Mesothelial cell of epicardium (in vitro differentiated cells): ENCODE measurements at regions not wholly inside any gene's neighbourhood (a gene's known extent, or its start where the extent isn't known, plus 50 kb on each side); places are given as distances from the start of the nearest gene placed in this dataset.
A peak's percentile ranks its signal among the peaks of the same experiment; 100 is the strongest.

ENCODE experiments used
- DNase-seq, 2 experiments: peaks; one replicate each; pipeline ENCODE4 v3.0.0; 2021; ENCODE audit warnings: low spot score in 2 of 2; ENCODE audit not compliant: unreplicated experiment in 2 of 2
- H3K27ac Mint-ChIP-seq: 2 replicates; pipeline ENCODE4 v1.8.0; 2021; ENCODE audit warnings: mixed read lengths
- H3K27me3 Mint-ChIP-seq: 2 replicates; pipeline ENCODE4 v1.8.0; 2021; ENCODE audit warnings: low read depth, mixed read lengths
- H3K36me3 Mint-ChIP-seq: 2 replicates; pipeline ENCODE4 v1.8.0; 2021; ENCODE audit warnings: mixed read lengths
- H3K4me1 Mint-ChIP-seq: 2 replicates; pipeline ENCODE4 v1.8.0; 2021; ENCODE audit warnings: mixed read lengths
- H3K4me3 Mint-ChIP-seq: 2 replicates; pipeline ENCODE4 v1.8.0; 2021; ENCODE audit warnings: mild to moderate bottlenecking, moderate library complexity, mixed read lengths
- H3K9me3 Mint-ChIP-seq: 2 replicates; pipeline ENCODE4 v1.8.0; 2021; ENCODE audit warnings: mixed read lengths
- CTCF ChIP-seq: fragments of 200-600 bp; sonication (generic); IDR thresholded peaks from one replicate; pipeline ENCODE4 v1.5.0; 2021; ENCODE audit warnings: antibody characterized with exemption; ENCODE audit not compliant: unreplicated experiment

DNA sequence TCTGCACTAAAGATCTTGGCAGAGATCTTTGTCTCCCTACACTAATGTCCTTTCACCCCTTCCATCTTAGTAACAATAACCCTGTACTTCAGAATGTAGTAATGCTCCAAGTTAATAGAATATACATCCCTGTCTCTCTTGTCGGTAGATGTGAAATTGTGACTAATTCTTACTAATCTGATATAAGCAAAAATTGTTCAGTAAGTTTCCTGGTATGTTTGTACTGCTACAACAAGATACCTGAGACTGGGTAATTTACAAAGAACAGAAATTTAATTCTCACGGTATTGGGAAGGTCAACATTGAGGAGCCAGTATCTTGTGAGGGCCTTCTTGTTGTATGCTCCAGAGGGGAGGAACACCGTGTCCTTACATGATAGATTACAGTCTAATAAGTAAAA, 1686.6 kb upstream of the CDH9 start:
- Mint-ChIP-seq H3K27me3 (no peaks in the 10 kb centered on the region), H3K36me3 (no peaks in the 10 kb centered on the region), H3K9me3 (peaks cover 7% of the 10 kb centered on the region), H3K4me3 (no peak overlapping the region), H3K4me1 (no peaks in the 10 kb centered on the region), H3K27ac (no peak overlapping the region)
- no peak for TF ChIP-seq CTCF
- no peak for DNase-seq

DNA sequence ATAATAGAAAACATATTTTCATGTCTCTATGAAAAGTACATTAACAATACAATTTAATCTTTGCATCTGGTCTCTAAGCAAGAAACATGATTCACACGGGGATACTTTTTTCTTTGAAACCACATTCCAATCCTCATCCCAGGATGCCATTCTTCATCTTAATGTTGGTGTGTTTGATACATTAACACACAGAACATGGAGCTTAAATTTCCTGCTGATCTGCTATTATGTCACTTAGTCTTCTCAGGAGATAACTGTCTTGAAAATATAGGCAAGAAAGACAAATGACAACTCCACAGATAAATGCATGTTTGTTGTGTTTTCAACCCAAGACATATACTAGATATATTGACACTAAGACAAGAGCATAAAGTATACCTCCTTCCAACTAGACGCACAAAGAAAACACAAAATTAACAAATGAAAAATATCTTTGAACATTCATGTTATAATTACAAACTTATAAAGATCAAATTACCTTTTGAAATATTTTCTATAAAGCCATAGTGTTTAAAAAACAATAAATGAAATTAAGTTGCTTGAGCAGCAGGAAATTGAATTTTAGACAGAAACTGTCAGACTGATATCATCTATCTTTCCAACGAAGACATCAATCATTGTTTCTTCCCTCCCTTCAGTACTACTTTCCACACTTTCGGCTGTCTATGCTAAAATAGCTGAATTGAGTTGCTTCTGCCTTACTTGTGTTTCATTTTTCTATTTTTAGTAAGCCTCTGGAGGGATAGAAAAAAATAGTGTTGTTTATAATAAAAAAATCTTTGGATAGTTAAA, 1676.7 kb upstream of the CDH9 start:
- Mint-ChIP-seq H3K4me1 (peaks cover 11% of the 10 kb centered on the region), H3K4me3 (no peak overlapping the region), H3K9me3 (peaks cover 4% of the 10 kb centered on the region), H3K27ac (peak overlapping the region; percentile 57), H3K36me3 (no peaks in the 10 kb centered on the region), H3K27me3 (no peaks in the 10 kb centered on the region)
- TF ChIP-seq CTCF = no peak
- DNase-seq = no peak

DNA sequence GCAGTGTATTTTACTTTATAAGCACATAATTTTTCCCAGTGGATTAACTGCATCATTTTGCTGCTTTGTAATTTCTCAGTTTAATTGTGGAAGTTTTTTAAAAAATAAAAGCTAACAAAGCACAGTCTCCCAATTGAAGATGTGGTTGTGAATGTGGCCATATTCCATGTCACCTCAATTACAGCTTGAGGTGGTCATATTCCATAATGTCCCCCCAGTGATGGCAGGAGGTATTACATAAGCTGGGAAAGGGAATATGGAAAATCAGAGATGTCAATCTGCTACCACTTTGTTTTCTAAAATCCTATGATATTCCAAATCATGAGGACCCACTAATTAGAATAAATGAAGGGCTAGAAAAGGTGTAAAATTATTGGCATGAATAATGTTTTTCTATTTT, 1672.0 kb upstream of the CDH9 start:
- Mint-ChIP-seq H3K27ac (no peak overlapping the region), H3K27me3 (no peaks in the 10 kb centered on the region), H3K9me3 (peaks cover 4% of the 10 kb centered on the region), H3K4me3 (no peak overlapping the region), H3K36me3 (no peaks in the 10 kb centered on the region), H3K4me1 (peaks cover 11% of the 10 kb centered on the region)
- TF ChIP-seq CTCF = peak; percentile 48
- no peak for DNase-seq

DNA sequence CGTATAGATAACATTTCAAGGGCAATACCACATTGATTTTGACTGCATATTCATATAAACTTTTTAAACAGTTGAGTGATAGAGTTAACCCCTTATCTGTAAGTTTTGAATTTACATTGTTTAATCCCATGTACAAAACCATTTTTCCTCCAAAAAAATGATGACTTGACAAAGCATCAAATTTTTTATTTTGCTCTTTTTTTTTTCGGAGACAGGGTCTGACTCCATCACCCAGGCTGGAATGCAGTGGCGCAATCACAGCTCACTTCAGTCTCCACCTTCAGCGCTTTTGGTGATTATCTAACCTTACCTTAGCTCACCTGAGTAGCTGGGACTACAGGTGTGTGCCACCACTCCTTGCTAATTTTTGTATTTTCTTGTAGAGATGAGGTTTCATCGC, 1670.1 kb upstream of the CDH9 start:
- Mint-ChIP-seq H3K4me1 (no peaks in the 10 kb centered on the region), H3K27me3 (no peaks in the 10 kb centered on the region), H3K27ac (no peak overlapping the region), H3K4me3 (no peak overlapping the region), H3K36me3 (no peaks in the 10 kb centered on the region), H3K9me3 (peaks cover 4% of the 10 kb centered on the region)
- TF ChIP-seq CTCF = no peak
- DNase-seq = no peak

GRCh38 chr5:28707706-28708105, 1669.3 kb upstream of the CDH9 start:
- Mint-ChIP-seq H3K9me3 (no peaks in the 10 kb centered on the region), H3K27me3 (no peaks in the 10 kb centered on the region), H3K27ac (no peak overlapping the region), H3K36me3 (no peaks in the 10 kb centered on the region), H3K4me3 (no peak overlapping the region), H3K4me1 (no peaks in the 10 kb centered on the region)
- no peak for DNase-seq
- TF ChIP-seq CTCF = no peak
